AG09319 (cell line): ENCODE measurements at regions not wholly inside any gene's neighbourhood (a gene's known extent, or its start where the extent isn't known, plus 50 kb on each side); places are given as distances from the start of the nearest gene placed in this dataset.
"Not testable (repeated sequence)": the region's sequence is repeated elsewhere in the genome, so short reads cannot be mapped to it uniquely, and the experiment has no call there.

ENCODE experiments used
- DNase-seq: peaks from one replicate; pipeline ENCODE4 v3.0.0-alpha.2; 2010; ENCODE audit warnings: low read depth; ENCODE audit errors: extremely low read depth
- TF ChIP-seq, protein P1 (sequence below): IDR thresholded peaks from 2 replicates; pipeline ENCODE4 v1.5.1; 2011; ENCODE audit warnings: low read depth, mild to moderate bottlenecking, inconsistent platforms, low read length, moderate library complexity

DNA sequence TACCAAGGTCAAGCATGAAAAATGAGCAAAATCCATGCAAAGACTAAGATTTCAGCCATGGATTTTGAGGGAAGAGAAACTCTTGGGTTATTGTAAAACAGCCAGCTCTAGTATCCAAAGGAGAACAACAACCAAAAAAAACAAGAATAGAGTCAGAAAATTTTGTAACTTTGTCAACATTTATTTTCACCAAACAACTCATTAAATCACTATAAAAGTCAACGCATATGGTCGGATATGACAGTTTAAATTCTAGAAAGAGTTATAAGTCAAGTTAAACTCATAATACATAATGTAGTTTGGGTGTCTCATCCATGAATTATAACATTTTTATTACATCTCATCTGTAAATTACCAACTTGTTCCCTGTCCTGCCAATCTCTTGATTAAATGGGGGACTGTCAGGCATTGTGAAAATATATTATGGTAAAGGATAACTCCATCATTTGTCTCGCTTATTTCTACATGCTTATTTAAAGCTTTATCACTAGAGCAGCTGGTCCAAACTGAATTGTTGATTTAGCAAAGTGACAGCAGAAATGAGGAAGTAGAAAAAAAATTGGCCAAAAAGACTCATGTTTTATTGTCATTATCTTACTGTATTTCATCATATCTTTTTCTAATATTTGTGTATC, 224.8 kb upstream of the NOCT start:
- DNase-seq = no peak
- TF ChIP-seq, protein P1, sequence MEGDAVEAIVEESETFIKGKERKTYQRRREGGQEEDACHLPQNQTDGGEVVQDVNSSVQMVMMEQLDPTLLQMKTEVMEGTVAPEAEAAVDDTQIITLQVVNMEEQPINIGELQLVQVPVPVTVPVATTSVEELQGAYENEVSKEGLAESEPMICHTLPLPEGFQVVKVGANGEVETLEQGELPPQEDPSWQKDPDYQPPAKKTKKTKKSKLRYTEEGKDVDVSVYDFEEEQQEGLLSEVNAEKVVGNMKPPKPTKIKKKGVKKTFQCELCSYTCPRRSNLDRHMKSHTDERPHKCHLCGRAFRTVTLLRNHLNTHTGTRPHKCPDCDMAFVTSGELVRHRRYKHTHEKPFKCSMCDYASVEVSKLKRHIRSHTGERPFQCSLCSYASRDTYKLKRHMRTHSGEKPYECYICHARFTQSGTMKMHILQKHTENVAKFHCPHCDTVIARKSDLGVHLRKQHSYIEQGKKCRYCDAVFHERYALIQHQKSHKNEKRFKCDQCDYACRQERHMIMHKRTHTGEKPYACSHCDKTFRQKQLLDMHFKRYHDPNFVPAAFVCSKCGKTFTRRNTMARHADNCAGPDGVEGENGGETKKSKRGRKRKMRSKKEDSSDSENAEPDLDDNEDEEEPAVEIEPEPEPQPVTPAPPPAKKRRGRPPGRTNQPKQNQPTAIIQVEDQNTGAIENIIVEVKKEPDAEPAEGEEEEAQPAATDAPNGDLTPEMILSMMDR = no peak

DNA sequence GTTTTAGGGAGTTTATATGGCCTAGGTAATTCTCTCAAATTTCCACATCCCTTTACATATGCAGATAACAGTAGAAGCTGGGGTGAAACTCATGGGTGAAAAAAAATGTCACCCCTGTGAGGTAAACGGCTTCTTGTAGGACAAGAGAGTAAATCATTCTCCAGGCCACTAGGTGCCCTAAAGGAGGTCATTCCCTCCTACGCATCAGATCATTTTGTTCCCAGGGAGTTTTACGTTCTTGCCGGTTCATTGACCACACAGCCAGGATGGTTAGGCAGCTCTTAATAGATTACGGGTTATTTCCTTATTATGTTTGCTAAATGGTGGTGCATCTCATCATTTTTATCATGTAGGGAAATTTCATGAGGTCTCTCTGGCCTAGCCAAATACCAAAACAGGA, 225.8 kb upstream of the NOCT start:
- no peak for DNase-seq
- TF ChIP-seq, protein P1 = no peak

DNA sequence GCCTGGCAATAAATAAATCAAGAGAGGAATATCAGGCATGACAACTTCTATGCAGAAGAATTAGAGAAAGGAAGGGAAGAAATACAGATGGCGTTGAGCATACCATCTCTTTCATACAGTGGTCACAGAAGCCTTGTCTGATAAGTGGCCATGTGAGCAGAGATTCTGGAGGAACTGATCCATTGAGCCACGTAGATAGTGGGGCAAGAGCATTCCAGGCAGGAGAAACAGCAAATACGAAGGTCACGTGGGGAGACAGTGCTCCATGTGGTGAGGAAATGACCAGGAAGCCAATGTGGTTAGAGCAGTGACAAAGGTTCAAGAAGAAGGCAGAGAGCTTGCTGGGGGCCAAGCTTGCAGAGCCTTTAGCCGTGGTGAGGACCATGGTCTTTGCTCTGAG, 226.7 kb upstream of the NOCT start:
- no peak for DNase-seq
- TF ChIP-seq, protein P1 = no peak

DNA sequence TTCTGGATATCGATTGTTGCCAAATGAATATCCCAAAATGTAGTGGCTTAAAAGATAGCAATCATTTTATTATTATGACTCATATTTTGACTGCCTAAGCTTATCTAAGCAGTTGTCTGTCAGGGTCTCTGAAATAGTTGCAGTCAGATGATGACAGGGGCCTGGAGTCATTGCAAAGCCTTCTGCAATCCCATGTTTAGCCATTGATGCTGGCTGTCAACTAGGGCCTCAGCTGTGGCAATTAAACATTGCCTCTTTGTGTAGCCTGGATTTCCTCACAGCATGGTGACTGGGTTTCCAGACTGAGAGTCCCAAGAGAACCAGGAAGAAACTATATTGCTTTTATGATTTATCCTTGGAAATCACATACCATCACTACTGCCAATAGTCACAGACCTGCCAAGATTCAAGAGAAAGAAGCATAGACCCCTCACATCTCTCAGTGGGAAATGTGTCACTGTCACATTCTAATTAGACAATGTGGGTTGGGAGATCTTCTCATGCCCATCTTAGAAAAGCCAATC, 227.3 kb upstream of the NOCT start:
- no peak for DNase-seq

DNA sequence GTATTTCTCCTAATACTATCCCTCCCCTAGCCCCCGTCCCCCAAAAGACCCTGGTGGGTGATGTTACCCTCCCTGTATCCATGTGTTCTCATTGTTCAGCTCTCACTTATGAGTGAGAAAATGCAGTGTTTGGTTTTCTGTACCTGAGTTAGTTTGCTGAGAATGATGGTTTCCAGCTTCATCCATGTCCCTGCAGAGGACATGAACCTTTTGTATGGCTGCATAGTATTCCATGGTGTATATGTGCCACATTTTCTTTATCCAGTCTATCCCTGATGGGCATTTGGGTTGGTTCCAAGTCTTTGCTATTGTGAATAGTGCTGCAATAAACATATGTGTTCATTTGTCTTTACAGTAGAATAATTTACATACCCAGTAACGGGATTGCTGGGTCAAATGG, 235.8 kb upstream of the NOCT start:
- not testable (repeated sequence) for DNase-seq

More for the DNA sequence above, 227.3 kb upstream of the NOCT start:
- TF ChIP-seq, protein P1 = no peak

DNA sequence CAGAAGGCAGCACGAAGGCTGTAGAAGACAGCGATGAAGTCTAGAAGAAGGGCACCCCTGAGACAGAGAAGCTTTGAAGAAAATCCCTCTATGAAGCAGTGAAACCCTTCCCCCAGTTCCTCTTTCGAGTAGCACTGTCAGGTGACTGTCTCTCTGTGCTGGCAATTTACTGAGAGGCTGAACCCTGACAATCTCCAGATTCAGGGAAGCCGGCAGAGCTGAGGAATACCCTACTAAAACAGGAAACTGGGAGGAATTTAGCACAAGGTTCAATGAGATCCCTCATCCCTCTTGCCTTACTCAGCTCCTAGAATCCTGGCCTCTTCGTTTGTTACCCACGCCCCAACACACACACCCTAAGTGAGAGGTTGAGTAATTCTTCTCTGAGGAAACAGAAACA, 239.7 kb upstream of the NOCT start:
- no peak for DNase-seq
- TF ChIP-seq, protein P1 = no peak

DNA sequence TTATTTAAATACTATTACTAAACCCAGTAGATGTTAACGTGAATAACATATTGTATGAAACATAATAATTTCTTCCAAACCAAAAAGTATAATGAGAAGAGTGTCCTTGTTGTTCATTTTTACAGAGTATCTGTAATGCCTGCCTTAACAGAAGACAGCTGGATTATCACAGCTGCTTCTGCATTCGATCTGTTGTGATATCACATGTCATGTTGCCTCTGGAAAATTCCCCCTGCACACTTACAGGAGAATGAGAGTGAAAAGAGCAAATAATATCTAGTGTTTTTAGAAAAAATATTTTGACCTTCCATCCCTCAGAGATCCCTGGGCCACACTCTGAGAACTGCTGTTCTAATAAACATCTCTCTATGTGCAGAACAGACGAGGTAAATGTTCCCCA, 240.1 kb upstream of the NOCT start:
- no peak for DNase-seq

More for the DNA sequence above, 240.1 kb upstream of the NOCT start:
- TF ChIP-seq, protein P1 = no peak
